A673 (cell line): ENCODE measurements at regions not wholly inside any gene's neighbourhood (a gene's known extent, or its start where the extent isn't known, plus 50 kb on each side); places are given as distances from the start of the nearest gene placed in this dataset.

Experiments used
- BruUV-seq: library from RNA; stranded (reverse); fragments of 400-500 nt; replicated peaks from 2 replicates; lab custom pipeline; 2021; lab: Mats Ljungman, UMichigan
- CTCF ChIA-PET: fragments of 300-600 bp; sonication (Branson Sonifier 250); formaldehyde crosslinking; loops from one replicate; lab custom pipeline; 2022; ENCODE audit warnings: antibody characterized with exemption; lab: Charles Lee
- POLR2A ChIA-PET: fragments of 300-600 bp; sonication (Branson Sonifier 250); formaldehyde crosslinking; loops from one replicate; lab custom pipeline; 2022; ENCODE audit warnings: antibody characterized with exemption; ENCODE audit not compliant: low non-redundant PET; lab: Charles Lee
- DNase-seq: peaks from one replicate; pipeline ENCODE4 v3.0.0-alpha.2; 2015; ENCODE audit warnings: low spot score
- H3K27ac ChIP-seq: fragments of 200-600 bp; sonication (generic); 2 replicates; pipeline ENCODE4 v1.5.1; 2016; ENCODE audit warnings: mixed run types, low read depth, mild to moderate bottlenecking, mixed read lengths, antibody characterized with exemption, low read length; ENCODE audit not compliant: poor library complexity, severe bottlenecking
- H3K27me3 ChIP-seq: fragments of 200-600 bp; sonication (generic); replicated peaks from 2 replicates; pipeline ENCODE4 v1.6.1; 2017; ENCODE audit warnings: mixed run types, low read depth, mild to moderate bottlenecking, mixed read lengths, antibody characterized with exemption, low read length; ENCODE audit not compliant: insufficient read depth, poor library complexity
- H3K36me3 ChIP-seq: fragments of 200-600 bp; sonication (generic); 2 replicates; pipeline ENCODE4 v1.6.1; 2016; ENCODE audit warnings: mixed run types, mild to moderate bottlenecking, mixed read lengths, antibody characterized with exemption, low read length; ENCODE audit not compliant: insufficient read depth, poor library complexity, severe bottlenecking
- H3K4me1 ChIP-seq: fragments of 200-600 bp; sonication (generic); 2 replicates; pipeline ENCODE4 v1.6.1; 2017; ENCODE audit warnings: mixed run types, mild to moderate bottlenecking, mixed read lengths, antibody characterized with exemption, low read length; ENCODE audit not compliant: insufficient read depth, poor library complexity, severe bottlenecking
- H3K4me3 ChIP-seq: fragments of 200-600 bp; sonication (generic); 2 replicates; pipeline ENCODE4 v1.5.1; 2016; ENCODE audit warnings: low read depth, mixed run types, mild to moderate bottlenecking, mixed read lengths, low read length; ENCODE audit not compliant: poor library complexity, severe bottlenecking
- H3K9me3 ChIP-seq: fragments of 200-600 bp; sonication (generic); 2 replicates; pipeline ENCODE4 v1.6.1; 2016; ENCODE audit warnings: mixed run types, low read depth, mild to moderate bottlenecking, mixed read lengths, antibody characterized with exemption, low read length; ENCODE audit not compliant: poor library complexity, severe bottlenecking
- EZH2 ChIP-seq: fragments of 200-600 bp; sonication (generic); IDR thresholded peaks from 2 replicates; pipeline ENCODE4 v1.6.1; 2017; ENCODE audit warnings: borderline replicate concordance, low read depth, mild to moderate bottlenecking, mixed read lengths, antibody characterized with exemption, low read length; ENCODE audit not compliant: poor library complexity, severe bottlenecking
- intact Hi-C: fragments of 100-400 bp; cut with micrococcal nuclease; formaldehyde crosslinking; loops from one replicate; pipeline ENCODE4 v1.10.0; 2022; ENCODE audit not compliant: unreplicated experiment
- TF ChIP-seq, protein P1 (sequence below): fragments of 300-800, 200-600 bp; sonication (generic); conservative IDR thresholded peaks from 2 replicates; pipeline ENCODE4 v1.5.1; 2017; ENCODE audit warnings: low read depth, mild to moderate bottlenecking, antibody characterized with exemption, low read length, moderate library complexity, mixed read lengths

DNA sequence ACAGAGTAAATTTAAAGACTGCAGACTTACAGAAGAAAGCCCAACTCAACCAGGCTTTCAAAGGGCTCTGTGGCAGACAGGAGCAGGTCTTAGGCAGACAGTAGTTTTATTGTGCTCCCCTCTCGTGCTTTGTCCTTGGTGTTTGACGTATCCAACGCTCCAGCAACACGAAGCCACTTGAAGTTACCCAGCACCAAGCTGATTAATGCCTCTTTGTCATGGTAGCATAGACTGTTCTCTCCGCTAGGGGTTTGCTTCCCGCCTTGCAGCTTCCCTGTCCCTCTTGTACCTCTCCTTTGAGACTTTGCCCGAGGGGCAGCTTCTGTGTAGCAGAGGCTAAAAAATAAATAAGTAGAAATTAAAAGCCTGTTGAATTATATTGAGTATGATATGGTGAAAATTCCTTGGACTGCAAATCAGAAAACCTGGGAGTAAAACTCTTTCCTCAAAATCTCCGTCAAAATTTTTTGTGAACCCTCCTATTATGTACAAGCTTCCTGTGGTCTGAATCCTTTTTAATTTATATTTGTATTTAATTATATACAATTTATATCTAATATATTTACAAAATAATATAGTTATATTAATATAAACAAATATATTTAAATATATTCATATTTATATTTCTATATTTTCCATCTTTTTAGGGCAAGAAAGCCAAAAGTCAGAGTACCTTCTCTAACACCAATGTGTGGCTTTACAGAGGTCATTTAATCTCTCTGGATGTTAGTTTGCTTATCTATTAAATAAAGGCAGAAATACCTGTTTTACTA lies 405.4 kb downstream of the DMAC1 start:
- Histone ChIP-seq H3K27ac (no peak overlapping the region), H3K27me3 (no peaks in the 10 kb centered on the region), H3K9me3 (no peaks in the 10 kb centered on the region), H3K36me3 (no peaks in the 10 kb centered on the region), H3K4me1 (no peaks in the 10 kb centered on the region), H3K4me3 (no peak overlapping the region)
- intact Hi-C loops: no loop called here
- POLR2A ChIA-PET: no interaction called here
- DNase-seq: no peak
- no peak for TF ChIP-seq EZH2
- TF ChIP-seq, protein P1, sequence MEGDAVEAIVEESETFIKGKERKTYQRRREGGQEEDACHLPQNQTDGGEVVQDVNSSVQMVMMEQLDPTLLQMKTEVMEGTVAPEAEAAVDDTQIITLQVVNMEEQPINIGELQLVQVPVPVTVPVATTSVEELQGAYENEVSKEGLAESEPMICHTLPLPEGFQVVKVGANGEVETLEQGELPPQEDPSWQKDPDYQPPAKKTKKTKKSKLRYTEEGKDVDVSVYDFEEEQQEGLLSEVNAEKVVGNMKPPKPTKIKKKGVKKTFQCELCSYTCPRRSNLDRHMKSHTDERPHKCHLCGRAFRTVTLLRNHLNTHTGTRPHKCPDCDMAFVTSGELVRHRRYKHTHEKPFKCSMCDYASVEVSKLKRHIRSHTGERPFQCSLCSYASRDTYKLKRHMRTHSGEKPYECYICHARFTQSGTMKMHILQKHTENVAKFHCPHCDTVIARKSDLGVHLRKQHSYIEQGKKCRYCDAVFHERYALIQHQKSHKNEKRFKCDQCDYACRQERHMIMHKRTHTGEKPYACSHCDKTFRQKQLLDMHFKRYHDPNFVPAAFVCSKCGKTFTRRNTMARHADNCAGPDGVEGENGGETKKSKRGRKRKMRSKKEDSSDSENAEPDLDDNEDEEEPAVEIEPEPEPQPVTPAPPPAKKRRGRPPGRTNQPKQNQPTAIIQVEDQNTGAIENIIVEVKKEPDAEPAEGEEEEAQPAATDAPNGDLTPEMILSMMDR: no peak
- BruUV-seq: no TSS peak
- CTCF ChIA-PET: no interaction called here

DNA sequence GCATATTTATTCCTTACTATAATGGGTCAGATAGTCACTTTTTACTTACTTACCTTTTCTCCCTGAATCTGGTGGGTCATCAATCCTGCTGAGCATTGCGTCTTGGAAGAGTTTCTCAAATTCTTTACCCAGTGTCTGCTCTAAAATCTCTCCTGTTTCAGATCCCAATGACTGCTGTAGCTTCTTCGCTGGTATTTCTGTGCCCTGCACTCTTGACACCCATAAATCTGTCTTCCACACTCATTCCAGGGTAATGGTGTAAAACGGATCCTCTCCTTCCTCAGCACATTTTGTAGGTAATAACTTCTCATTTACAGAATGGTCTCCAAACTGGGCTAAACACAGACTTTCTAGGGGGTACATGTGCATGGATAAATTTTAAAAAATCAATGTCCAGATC lies 407.4 kb downstream of the DMAC1 start:
- intact Hi-C loops: no loop called here
- H3K4me1 ChIP-seq: no peaks in the 10 kb centered on the region
- DNase-seq: no peak
- H3K27me3 ChIP-seq: no peaks in the 10 kb centered on the region
- BruUV-seq: no TSS peak
- H3K36me3 ChIP-seq: no peaks in the 10 kb centered on the region
- H3K9me3 ChIP-seq: no peaks in the 10 kb centered on the region
- ChIA-PET POLR2A (no interaction called here), CTCF (no interaction called here)
- TF ChIP-seq, protein P1: no peak
- no peak for TF ChIP-seq EZH2
- no peak overlapping the region for H3K4me3 ChIP-seq
- H3K27ac ChIP-seq: no peak overlapping the region

- intact Hi-C loops: no loop called here
- Histone ChIP-seq H3K27me3 (no peaks in the 10 kb centered on the region), H3K36me3 (no peaks in the 10 kb centered on the region), H3K4me1 (no peaks in the 10 kb centered on the region), H3K9me3 (no peaks in the 10 kb centered on the region), H3K4me3 (no peak overlapping the region), H3K27ac (no peak overlapping the region)
- CTCF ChIA-PET: interaction anchor here (0.5 kb wide), 1 partner anchor 1529 kb away, joined by 6 read pairs; no protein-coding TSS in a partner anchor
- no peak for DNase-seq
- POLR2A ChIA-PET: no interaction called here
- TF ChIP-seq, protein P1: no peak
- no peak for TF ChIP-seq EZH2
- no TSS peak for BruUV-seq
Measured at GRCh38 chr9:7388755-7389154, 410.8 kb downstream of the DMAC1 start.
